HG02870 (cell line): ENCODE measurements at regions not wholly inside any gene's neighbourhood (a gene's known extent, or its start where the extent isn't known, plus 50 kb on each side); places are given as distances from the start of the nearest gene placed in this dataset.
"Not testable (repeated sequence)": the region's sequence is repeated elsewhere in the genome, so short reads cannot be mapped to it uniquely, and the experiment has no call there.

Source experiments
- ATAC-seq: cut with Tn5 transposase; IDR thresholded peaks from one replicate; pipeline ENCODE4 v1.9.1; 2021; ENCODE audit warnings: mild to moderate bottlenecking, moderate library complexity; ENCODE audit not compliant: unreplicated experiment

DNA sequence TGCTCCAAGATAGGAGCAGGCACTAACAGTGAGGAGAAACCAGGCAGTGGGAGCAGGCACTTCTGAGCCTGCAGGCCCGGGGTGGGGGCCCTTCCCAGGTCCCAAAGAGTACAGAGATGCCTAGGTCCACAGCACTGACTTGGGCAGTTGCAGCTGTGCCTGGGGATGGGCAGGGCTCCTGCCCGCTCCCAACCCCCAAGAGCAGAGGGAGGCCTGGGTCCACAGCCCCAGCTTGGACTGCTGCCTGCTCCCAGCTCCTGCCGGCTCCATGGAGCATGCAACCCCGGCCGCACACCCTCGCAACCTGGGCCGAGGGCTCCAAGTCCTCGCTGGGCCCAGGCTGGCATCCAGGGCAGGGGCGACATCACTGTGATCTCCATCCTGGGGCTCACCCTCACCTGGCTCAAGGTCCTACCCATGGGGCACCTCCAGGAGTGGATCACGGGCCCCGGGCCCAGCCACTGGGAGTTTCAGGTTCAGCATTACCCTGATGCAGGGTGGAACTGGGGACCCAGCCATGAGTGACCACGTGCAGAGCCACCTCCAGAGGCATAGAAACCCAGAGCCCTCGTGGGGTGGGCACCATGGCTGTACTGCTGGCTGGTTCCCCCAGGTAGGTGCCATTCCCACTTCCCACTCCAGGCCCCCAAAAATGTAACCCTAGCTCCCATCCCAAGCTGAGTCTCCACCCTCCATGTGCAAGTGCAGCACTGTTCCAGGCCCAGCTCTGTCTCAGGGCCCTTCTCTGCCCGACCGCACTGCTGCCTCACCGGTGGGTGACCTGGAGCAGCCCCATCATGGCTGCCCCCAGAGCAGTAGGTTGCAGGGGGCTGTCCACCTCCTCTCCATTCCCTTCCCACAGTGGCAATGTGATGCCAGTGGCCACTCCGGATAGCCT, 325.6 kb downstream of the NR4A2 start:
- no peak for ATAC-seq

DNA sequence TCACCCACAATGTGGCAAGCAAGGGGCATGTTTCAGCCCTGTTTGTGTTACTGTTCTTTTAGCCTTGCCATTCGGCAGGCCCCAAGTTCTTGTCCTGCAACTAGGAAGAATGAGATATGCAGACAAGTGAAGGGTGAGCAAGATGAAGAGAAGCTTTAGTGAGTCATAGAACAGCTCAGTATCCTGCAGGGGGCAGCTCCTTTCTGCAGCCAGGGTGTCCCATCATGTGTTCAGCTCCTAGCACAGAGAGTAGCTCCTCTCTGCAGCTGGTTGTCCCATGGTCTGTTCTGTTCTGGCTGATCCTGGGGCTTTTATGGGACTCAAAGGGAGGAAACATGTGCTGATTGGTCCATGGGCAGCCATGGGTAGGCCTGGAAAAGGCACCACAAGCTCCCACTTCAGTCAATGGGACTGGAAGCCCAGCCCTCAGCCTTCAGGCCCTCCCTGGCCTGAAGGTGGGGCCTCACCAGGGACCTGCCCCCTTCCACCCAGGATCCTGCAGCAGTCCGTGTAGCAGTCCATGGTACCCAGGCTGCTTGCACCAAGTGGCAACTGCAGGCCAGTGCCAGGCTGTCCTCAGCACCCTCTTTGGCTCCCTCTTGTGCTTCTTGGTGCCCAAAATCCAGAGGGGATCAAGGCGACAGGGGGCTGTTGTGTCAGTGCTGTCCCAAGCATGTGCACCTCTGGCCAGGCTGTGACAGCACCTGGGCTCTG, 326.4 kb downstream of the NR4A2 start:
- no peak for ATAC-seq

- no peak for ATAC-seq
These were observed 327.0 kb downstream of the NR4A2 start for GRCh38 chr2:156005531-156005930.

GRCh38 chr2:156004459-156004858, 328.1 kb downstream of the NR4A2 start:
- no peak for ATAC-seq

GRCh38 chr2:156003780-156004179, 328.7 kb downstream of the NR4A2 start:
- ATAC-seq: no peak

- no peak for ATAC-seq
These were observed 330.7 kb downstream of the NR4A2 start for GRCh38 chr2:156001851-156002250.

DNA sequence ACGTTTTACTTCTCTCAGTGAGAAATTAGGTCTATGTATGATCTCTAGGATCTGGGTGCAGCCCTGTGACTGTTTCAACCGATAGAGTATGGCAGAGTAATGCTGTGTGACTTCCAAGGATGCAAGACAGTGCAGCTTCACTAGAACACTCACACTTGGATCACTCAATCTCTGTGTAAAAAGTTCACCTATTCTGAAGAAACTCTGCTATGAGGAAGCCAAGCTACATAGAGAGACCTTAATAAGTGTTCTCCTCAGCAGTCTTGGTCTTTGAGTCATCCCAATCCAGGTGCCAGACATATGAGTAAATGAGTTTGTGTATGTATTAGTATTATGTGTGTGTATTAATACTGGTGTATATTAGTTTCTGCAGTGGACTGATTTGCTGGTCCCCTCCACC, 335.0 kb downstream of the NR4A2 start:
- ATAC-seq: no peak

DNA sequence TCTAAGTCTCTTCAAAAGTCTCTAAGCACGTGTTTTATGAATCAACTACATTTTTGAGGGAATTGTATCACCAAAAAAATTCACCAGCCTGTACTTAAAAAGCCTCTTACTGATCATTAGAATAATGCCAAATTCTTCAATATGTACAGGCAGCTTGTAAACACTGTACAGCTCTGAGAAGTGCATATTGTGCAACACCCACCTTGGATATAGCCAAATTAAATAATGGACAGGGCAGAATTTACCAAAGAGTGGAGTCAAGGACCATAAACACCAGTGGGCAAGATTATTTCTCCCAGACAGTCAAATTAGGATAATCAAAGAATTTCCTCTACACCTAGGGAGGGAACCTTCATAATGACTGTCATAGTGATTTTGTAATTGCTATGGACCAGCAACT, 338.2 kb downstream of the NR4A2 start:
- ATAC-seq: no peak

GRCh38 chr2:155983845-155984244, 348.7 kb downstream of the NR4A2 start:
- ATAC-seq: no peak

DNA sequence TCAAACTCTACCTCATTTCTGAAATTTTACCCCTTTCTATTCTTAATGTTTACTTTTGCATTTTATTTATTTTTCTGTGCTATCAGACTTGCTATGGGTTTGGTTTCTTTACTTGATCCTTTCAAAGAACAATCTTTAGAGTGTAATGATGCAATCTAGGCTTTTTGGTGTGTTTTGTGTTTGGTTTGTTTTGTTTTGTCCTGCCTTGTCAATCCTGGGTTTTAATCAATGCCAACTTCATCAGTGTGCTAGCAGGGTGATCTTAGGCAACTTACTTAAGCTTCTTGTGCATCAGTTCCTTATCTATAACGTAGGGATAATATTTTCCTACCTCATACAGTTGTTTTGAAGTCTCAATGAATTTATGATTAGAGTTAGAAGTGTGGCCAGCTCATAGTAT, 350.4 kb downstream of the NR4A2 start:
- no peak for ATAC-seq

- ATAC-seq: peak; percentile 62
These were observed 351.5 kb downstream of the NR4A2 start for GRCh38 chr2:155980941-155981560.

DNA sequence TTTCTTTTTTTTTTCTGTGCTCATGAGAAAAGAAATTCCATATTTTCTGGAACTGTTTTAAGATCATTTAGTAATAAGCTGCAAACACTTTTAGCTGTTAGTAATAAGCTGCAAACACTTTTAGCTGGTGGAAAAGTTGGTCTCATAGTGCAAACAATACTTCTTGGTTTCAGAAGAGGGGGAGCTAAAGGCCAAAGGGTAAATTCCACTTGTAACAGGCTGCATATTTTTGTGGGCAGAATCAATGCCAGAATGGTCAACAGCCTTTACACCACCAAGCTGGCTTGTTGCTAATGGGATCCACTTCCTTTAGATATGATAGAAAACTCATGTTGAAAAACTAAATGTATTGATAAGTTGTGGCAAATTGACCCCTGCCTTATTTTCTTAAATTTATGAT, 356.8 kb downstream of the NR4A2 start:
- no peak for ATAC-seq

DNA sequence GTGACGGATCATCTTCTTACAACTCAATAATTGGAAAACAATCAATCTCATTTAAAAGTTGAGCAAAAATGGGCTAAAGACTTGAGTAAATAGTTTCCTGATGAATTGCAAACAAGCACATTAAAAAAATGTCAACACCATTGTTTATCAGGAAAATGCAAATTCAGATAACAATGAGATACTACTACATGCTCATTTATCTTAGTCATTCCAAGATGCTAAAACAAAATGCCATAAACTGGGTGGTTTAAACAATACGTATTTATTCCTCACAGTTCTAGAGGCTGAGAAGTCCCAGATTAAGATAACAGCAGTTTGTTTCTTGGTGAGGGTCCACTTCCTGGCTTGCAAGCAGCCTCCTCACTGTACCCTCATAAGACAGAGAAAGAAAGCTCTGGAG, 359.6 kb downstream of the NR4A2 start:
- no peak for ATAC-seq

DNA sequence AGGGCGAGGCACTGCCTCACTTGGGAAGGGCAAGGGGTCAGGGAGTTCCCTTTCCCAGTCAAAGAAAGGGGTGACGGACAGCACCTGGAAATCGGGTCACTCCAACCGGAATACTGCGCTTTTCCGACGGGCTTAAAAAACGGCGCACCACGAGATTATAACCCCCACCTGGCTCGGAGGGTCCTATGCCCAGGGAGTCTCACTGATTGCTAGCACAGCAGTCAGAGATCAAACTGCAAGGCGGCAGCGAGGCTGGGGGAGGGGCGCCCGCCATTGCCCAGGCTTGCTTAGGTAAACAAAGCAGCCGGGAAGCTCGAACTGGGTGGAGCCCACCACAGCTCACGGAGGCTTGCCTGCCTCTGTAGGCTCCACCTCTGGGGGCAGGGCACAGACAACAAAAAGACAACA, 366.5 kb downstream of the NR4A2 start:
- ATAC-seq: not testable (repeated sequence)

GRCh38 chr2:155965415-155966063, 367.0 kb downstream of the NR4A2 start:
- ATAC-seq: no peak

GRCh38 chr2:155961641-155962040, 370.9 kb downstream of the NR4A2 start:
- no peak for ATAC-seq

GRCh38 chr2:155958834-155959233, 373.7 kb downstream of the NR4A2 start:
- ATAC-seq: no peak

DNA sequence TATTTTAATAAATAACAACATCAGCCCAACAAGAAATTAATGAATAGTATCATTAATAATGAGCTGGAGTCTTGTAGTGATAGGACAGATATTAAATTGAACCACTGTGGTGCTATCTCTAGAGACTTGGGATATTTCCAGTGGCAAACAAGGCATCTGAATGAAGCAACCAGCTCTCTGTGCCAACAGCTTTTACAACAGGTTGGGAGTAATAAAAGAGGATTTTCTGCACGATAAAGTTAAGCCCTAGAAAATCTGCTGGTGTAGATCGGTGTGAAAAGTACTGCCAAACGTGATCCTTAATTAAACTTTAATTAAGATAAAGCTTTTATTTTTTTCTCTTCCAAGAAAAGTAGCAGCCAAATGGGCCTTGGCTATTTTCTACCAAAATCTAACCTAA, 385.5 kb downstream of the NR4A2 start:
- no peak for ATAC-seq

GRCh38 chr2:155944218-155944617, 388.3 kb downstream of the NR4A2 start:
- no peak for ATAC-seq

GRCh38 chr2:155930312-155930711, 402.2 kb downstream of the NR4A2 start:
- ATAC-seq: no peak

DNA sequence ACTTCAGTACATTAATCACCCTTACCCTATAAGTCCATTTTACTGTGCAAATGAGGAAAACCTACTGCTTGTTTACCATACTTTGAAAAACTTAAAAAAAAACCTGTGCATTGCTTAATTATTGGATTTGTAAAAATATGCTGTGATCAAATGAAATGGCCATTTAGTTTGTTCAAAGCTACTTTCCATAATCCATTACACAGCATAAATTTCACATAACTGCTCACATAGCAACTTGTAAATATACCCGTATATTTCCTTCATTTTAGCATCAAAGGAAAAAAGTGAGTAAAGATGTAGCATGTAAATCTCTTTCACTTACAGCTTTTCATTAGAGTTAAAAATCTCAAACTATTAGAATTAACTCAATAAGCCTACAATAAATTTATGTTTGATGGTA, 415.1 kb downstream of the NR4A2 start:
- ATAC-seq: no peak
